ENCODE measurements at regions not wholly inside any gene's neighbourhood (a gene's known extent, or its start where the extent isn't known, plus 50 kb on each side); places are given as distances from the start of the nearest gene placed in this dataset.

- TF ChIP-seq CHD7 (IDR thresholded peaks at IDR 0.05; ENCODE audit: insufficient replicate concordance, low read length) (no peak), JUND (IDR thresholded peaks at IDR 0.05; ENCODE audit: low read length) (no peak), RXRA (IDR thresholded peaks at IDR 0.05; ENCODE audit: insufficient read depth, low read depth, low read length) (no peak)
- TF ChIP-seq, protein P1, sequence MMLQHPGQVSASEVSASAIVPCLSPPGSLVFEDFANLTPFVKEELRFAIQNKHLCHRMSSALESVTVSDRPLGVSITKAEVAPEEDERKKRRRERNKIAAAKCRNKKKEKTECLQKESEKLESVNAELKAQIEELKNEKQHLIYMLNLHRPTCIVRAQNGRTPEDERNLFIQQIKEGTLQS (IDR thresholded peaks at IDR 0.05; ENCODE audit: insufficient read depth, low read depth, low read length) = no peak
Observed at GRCh38 chr2:234765279-234765678, 186.5 kb upstream of the SH3BP4 start (continued).
